Caco-2 (cell line): ENCODE measurements at regions not wholly inside any gene's neighbourhood (a gene's known extent, or its start where the extent isn't known, plus 50 kb on each side); places are given as distances from the start of the nearest gene placed in this dataset.

Source experiments
- BruUV-seq: library from RNA; stranded (reverse); fragments of 400-500 nt; replicated peaks from 2 replicates; lab custom pipeline; 2021; lab: Mats Ljungman, UMichigan
- CTCF ChIA-PET: fragments of 300-600 bp; sonication (Branson Sonifier 250); formaldehyde crosslinking; loops from one replicate; lab custom pipeline; 2022; ENCODE audit warnings: antibody characterized with exemption; lab: Charles Lee
- POLR2A ChIA-PET: fragments of 300-600 bp; sonication (Branson Sonifier 250); formaldehyde crosslinking; loops from one replicate; lab custom pipeline; 2022; ENCODE audit warnings: antibody characterized with exemption; lab: Charles Lee
- DNase-seq, 2 experiments: peaks; one replicate each; pipeline versions ENCODE4 v3.0.0 to v3.0.0-alpha.2; 2020 to 2022
- H3K27me3 ChIP-seq: replicated peaks from 2 replicates; pipeline ENCODE4 v1.6.0; 2011; ENCODE audit warnings: low read length; ENCODE audit not compliant: control insufficient read depth, insufficient read depth
- H3K36me3 ChIP-seq: 2 replicates; pipeline ENCODE4 v1.5.1; 2011; ENCODE audit warnings: low read length; ENCODE audit not compliant: control insufficient read depth, insufficient read depth
- H3K4me1 ChIP-seq: fragments of 250-450 bp; sonication (Bioruptor Pico); 2 replicates; pipeline ENCODE4 v1.5.1; 2020; ENCODE audit warnings: mild to moderate bottlenecking
- H3K4me3 ChIP-seq: 2 replicates; pipeline ENCODE4 v1.5.1; 2011; ENCODE audit warnings: low read depth, mild to moderate bottlenecking, control low read depth, low read length
- H3K9me3 ChIP-seq: fragments of 250-450 bp; sonication (Bioruptor Pico); 2 replicates; pipeline ENCODE4 v1.5.1; 2020; ENCODE audit warnings: mild to moderate bottlenecking, moderate library complexity
- H3K27ac Mint-ChIP-seq: one replicate; pipeline ENCODE4 v1.8.0; 2022; ENCODE audit warnings: mixed read lengths; ENCODE audit not compliant: unreplicated experiment
- H3K27me3 Mint-ChIP-seq: one replicate; pipeline ENCODE4 v1.8.0; 2022; ENCODE audit warnings: mixed read lengths; ENCODE audit not compliant: insufficient read depth, unreplicated experiment
- H3K36me3 Mint-ChIP-seq: one replicate; pipeline ENCODE4 v1.8.0; 2022; ENCODE audit warnings: mild to moderate bottlenecking, mixed read lengths; ENCODE audit not compliant: insufficient read depth, unreplicated experiment
- H3K4me1 Mint-ChIP-seq: one replicate; pipeline ENCODE4 v1.8.0; 2022; ENCODE audit warnings: low read depth, mixed read lengths; ENCODE audit not compliant: unreplicated experiment
- H3K4me3 Mint-ChIP-seq: one replicate; pipeline ENCODE4 v1.8.0; 2022; ENCODE audit warnings: mild to moderate bottlenecking, moderate library complexity, mixed read lengths; ENCODE audit not compliant: unreplicated experiment
- H3K9me3 Mint-ChIP-seq: one replicate; pipeline ENCODE4 v1.8.0; 2022; ENCODE audit warnings: mixed read lengths; ENCODE audit not compliant: unreplicated experiment
- CTCF ChIP-seq, 2 experiments: fragments of 200-600 bp in 1 of 2; IDR thresholded peaks; 1 replicate in 1 of 2; 2 replicates in 1 of 2; pipeline versions ENCODE4 v1.5.1 to v1.8.0; 2011 to 2022; ENCODE audit warnings: antibody characterized with exemption in 1 of 2, control low read depth in 1 of 2, inconsistent platforms in 1 of 2, low read depth in 1 of 2, low read length in 1 of 2, mild to moderate bottlenecking in 1 of 2, moderate library complexity in 1 of 2; ENCODE audit not compliant: insufficient read depth in 1 of 2, severe bottlenecking in 1 of 2, unreplicated experiment in 1 of 2
- intact Hi-C: fragments of 100-400 bp; cut with micrococcal nuclease; formaldehyde crosslinking; loops from one replicate; pipeline ENCODE4 v1.10.0; 2022; ENCODE audit not compliant: unreplicated experiment

DNA sequence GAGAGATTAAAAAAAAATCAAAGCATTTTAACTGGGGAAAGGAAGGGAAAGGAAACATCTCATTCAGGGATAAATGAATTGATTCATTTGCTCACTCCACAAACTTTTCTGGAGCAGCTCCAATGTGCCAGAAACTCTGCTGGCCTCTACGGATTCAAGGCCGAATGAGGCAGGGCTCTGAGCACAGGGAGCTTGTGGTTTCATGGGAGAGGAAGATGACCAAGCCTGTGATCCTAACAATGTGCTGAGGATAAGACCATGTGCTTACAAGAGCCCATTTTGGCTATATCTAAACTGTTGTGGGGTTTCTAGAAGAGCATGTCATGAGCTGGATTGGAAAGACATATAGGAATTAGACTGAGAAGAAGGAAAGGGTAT lies 137.5 kb downstream of the ZNF674 start:
- no peak overlapping the region for H3K4me3 ChIP-seq
- intact Hi-C loops = loop anchor here (1.0 to 10.0 kb wide), 2 partner anchors 892 to 1083 kb away; no protein-coding TSS in a partner anchor
- TF ChIP-seq CTCF (IDR thresholded peaks at IDR 0.05; ENCODE audit: insufficient read depth in 1 of 2, low read depth in 1 of 2, low read length in 1 of 2, severe bottlenecking in 1 of 2, unreplicated experiment in 1 of 2) = no peak
- BruUV-seq = no TSS peak
- Mint-ChIP-seq H3K4me3 (no peak overlapping the region), H3K27me3 (no peaks in the 10 kb centered on the region), H3K27ac (no peak overlapping the region), H3K36me3 (peaks cover 6% of the 10 kb centered on the region), H3K9me3 (no peaks in the 10 kb centered on the region), H3K4me1 (no peaks in the 10 kb centered on the region)
- ChIA-PET CTCF (no interaction called here), POLR2A (no interaction called here)
- H3K4me1 ChIP-seq = peaks cover 4% of the 10 kb centered on the region; the same call in 1 of the 2 replicates
- H3K27me3 ChIP-seq = no peaks in the 10 kb centered on the region
- H3K36me3 ChIP-seq = no peaks in the 10 kb centered on the region
- H3K9me3 ChIP-seq = no peaks in the 10 kb centered on the region
- DNase-seq = no peak

DNA sequence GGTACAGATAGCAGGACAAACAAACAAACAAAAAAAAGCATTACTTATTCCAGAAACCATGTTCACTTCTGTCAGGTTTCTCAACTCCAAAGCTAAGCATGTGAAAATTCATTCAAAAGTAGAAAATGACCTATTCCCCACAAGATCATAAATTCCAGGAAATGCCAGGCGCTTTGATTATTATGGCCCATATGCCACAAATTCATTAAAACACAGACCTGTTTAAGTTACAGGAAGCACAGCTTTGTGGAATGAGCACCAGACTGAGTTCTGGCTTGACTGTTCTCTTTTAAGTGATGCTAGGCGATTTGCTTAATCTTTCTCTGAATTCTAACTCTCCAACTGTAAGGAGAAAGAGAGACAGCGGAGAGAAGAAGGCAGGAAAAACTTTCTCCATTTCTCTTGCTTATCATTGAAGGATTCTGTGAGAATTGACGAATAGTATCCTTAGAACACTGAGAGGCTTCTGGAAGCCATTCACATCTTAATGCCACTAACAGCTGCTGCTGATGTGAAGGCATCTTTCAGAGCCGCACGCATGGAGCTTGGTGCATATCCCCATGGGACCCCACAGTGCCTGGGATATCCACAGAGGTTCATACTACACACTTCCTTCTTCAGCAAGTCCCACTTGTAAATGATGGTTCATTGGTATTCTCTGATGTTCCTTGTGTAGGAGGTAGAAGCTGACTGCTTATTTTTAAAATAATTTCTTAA lies 138.0 kb downstream of the ZNF674 start:
- no peak for DNase-seq
- Mint-ChIP-seq H3K27ac (no peak overlapping the region), H3K27me3 (no peaks in the 10 kb centered on the region), H3K9me3 (no peaks in the 10 kb centered on the region), H3K4me3 (no peak overlapping the region), H3K4me1 (no peaks in the 10 kb centered on the region), H3K36me3 (peaks cover 6% of the 10 kb centered on the region)
- ChIA-PET POLR2A (no interaction called here), CTCF (no interaction called here)
- BruUV-seq = no TSS peak
- Histone ChIP-seq H3K36me3 (no peaks in the 10 kb centered on the region), H3K4me1 (peaks cover 4% of the 10 kb centered on the region; the same call in 1 of the 2 replicates), H3K9me3 (no peaks in the 10 kb centered on the region), H3K4me3 (no peak overlapping the region), H3K27me3 (no peaks in the 10 kb centered on the region)
- no peak for TF ChIP-seq CTCF (IDR thresholded peaks at IDR 0.05; ENCODE audit: insufficient read depth in 1 of 2, low read depth in 1 of 2, low read length in 1 of 2, severe bottlenecking in 1 of 2, unreplicated experiment in 1 of 2)
- intact Hi-C loops = loop anchor here (10.0 kb wide), 1 partner anchor 1082 kb away; no protein-coding TSS in a partner anchor

DNA sequence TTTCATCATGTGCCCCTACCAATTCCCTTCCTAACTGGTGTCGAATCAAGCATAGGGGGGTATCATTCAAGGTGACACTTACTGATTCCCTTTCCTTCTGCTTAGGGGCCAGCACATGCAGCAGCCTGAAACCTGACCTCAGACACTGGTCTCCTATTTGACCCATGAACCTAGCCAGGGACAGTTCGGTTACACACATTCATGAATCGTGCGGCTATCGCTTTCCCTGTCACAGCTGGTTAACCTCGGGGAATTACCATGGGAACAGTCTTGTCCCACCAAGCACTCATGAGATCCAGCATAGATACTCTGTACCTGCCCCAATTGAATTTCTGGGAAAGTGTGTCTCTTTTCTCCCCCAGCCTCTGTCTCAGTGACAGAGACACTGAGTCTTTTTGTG lies 140.4 kb downstream of the ZNF674 start:
- CTCF ChIA-PET = no interaction called here
- no TSS peak for BruUV-seq
- no peaks in the 10 kb centered on the region for H3K4me1 Mint-ChIP-seq
- no peak overlapping the region for H3K4me3 Mint-ChIP-seq
- Histone ChIP-seq H3K4me1 (peaks cover 4% of the 10 kb centered on the region; the same call in 1 of the 2 replicates), H3K36me3 (no peaks in the 10 kb centered on the region), H3K9me3 (no peaks in the 10 kb centered on the region), H3K27me3 (no peaks in the 10 kb centered on the region), H3K4me3 (no peak overlapping the region)
- no peaks in the 10 kb centered on the region for H3K9me3 Mint-ChIP-seq
- intact Hi-C loops = loop anchor here (10.0 kb wide), 1 partner anchor 1080 kb away; no protein-coding TSS in a partner anchor
- TF ChIP-seq CTCF (IDR thresholded peaks at IDR 0.05; ENCODE audit: insufficient read depth in 1 of 2, low read depth in 1 of 2, low read length in 1 of 2, severe bottlenecking in 1 of 2, unreplicated experiment in 1 of 2) = no peak
- H3K27ac Mint-ChIP-seq = no peak overlapping the region
- H3K36me3 Mint-ChIP-seq = peaks cover 6% of the 10 kb centered on the region
- POLR2A ChIA-PET = no interaction called here
- DNase-seq = no peak
- H3K27me3 Mint-ChIP-seq = no peaks in the 10 kb centered on the region
